GM18519 (cell line): ENCODE measurements at regions not wholly inside any gene's neighbourhood (a gene's known extent, or its start where the extent isn't known, plus 50 kb on each side); places are given as distances from the start of the nearest gene placed in this dataset.

Experiments
- ATAC-seq: cut with Tn5 transposase; IDR thresholded peaks from one replicate; pipeline ENCODE4 v1.9.1; 2021; ENCODE audit warnings: mild to moderate bottlenecking, moderate library complexity; ENCODE audit not compliant: unreplicated experiment, low FRiP score

DNA sequence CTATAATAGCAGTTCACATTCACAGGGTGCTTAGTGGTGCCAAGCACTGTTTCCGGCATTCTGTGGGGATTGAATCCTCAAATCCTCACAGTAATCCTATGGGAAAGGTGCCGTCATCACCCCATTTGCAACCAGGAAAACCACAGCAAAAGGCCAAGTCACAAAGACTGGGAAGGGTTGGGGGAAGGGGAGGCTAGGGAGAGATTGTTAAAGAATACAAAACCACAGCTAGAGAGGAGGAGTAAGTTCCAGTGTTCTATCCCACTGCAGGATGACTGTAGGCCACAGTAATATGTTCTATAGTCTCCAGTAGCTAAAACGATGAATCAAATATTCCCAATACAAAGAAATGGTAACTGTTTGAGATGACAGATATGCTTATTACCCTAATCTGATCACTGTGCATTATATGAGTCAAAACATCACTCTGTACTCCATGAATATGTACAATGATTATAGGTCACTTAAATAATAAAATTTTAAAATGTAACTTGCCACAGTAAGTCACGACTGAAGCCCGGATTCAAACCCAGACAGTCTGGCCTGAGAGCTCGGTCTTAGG lies 256.8 kb downstream of the TOMM20 start:
- ATAC-seq, result no peak

- no peak for ATAC-seq
Observed at GRCh38 chr1:234871039-234871709, 257.5 kb downstream of the TOMM20 start.

GRCh38 chr1:234870020-234870981 lies 258.3 kb downstream of the TOMM20 start:
- no peak for ATAC-seq

GRCh38 chr1:234869182-234870019 lies 259.2 kb downstream of the TOMM20 start:
- ATAC-seq, result no peak

DNA sequence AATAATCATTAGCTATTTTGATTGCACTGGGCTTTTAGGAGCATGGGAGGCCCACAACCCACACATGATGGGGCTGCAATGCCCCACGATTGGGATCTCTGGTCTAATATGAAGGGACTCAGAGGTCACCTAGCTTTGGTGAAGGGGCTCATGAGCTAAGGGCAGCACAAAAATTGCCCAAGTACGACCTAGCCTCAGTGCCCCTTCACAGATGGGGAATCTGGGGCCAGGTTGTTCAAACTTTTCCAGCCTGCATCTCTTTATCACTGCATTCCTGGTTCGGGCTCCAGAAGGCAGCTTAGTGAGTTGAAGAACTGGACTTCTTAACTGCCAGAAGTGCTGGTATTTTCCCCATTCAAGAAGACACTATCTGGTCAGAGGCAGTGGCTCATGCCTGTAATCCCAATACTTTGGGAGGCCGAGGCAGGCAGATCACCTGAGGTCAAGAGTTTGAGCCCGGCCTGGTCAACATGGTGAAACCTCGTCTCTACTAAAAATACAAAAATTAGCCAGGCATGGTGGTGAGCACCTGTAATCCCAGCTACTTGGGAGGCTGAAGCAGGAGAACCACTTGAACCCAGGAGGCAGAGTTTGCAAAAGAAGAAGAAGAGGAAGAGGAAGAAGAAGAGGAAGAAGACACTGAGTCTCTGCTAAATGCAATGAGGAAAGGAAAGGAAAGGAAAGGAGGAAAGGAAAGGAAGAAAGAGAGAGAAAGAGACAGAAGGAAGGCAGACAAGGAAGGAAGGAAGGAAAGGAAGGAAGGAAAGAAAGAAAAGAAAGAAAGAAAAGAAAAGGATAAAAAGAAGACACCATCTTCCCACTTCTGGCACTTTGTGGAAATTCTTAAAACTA lies 258.5 kb upstream of the IRF2BP2 start:
- ATAC-seq, result no peak

- ATAC-seq, result no peak
Observed at GRCh38 chr1:234866007-234866866, 256.3 kb upstream of the IRF2BP2 start.

GRCh38 chr1:234865171-234866006 lies 255.4 kb upstream of the IRF2BP2 start:
- no peak for ATAC-seq

DNA sequence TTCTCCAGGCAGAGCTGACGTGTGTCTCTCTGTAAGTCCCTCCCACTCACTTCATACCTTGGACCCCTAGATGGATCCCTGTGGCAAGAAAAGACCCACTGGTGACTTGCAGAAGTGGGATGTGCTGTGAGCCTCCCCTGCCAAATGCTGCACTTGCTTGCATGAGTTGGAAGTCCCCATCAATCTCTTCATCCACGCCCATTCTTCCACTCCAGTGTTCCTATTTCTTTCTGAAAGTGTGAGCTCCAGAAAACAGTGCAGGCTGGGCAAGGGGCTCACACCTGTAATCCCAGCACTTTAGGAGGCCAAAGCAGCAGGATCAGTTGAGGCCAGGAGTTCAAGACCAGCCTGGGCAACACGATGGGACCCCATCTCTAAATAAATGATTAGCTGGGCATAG lies 254.1 kb upstream of the IRF2BP2 start:
- no peak for ATAC-seq

DNA sequence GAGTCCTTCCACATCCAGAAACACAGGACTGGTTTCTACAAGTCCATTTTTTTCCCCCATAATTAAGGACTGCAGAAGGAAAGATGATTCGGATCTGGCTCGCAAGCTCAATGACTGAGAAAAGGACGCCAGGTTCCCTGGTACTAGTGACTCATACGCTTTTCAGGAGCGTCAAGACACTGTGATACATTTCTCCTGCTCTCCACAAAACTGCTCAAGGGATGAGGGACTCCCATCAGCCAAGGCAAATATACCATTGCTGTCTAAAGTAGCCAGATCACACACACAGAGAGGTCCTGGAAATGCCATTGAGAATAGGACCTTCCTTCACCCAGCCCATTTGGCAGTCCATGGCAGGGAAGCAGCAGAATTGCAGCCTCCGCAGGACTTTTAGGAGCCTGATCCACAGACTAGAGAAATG lies 253.6 kb upstream of the IRF2BP2 start:
- ATAC-seq, result no peak

DNA sequence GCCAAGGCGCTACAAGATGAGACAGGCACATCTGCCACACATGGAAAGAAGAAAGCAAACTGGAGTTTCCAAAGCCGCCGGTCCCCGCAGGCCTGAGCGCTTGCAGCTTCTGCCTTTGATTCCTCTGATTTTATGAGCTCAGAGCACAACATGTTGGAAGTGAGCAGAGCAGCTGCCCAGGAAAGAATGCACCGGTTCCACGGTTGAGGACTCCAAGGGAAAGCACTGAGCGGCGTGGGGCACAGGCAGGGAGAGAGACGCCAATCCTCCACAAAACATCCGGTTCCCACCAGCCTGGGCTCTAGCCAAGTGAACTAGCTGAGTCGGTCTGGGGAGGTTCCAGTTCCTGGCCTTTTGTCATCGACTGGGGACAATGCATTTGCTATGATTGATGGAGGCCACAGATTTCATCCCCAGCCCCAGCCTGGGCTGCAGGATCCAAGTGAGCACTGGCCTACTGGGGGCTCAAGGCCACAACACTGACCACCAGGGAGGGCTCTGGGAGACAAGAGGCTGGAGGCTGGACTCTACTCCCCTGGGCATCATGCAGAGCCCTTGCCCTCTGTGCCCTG lies 253.1 kb upstream of the IRF2BP2 start:
- ATAC-seq, result no peak

- no peak for ATAC-seq
Observed at GRCh38 chr1:234862360-234862943, 252.5 kb upstream of the IRF2BP2 start.

GRCh38 chr1:234861761-234862160 lies 251.8 kb upstream of the IRF2BP2 start:
- no peak for ATAC-seq

DNA sequence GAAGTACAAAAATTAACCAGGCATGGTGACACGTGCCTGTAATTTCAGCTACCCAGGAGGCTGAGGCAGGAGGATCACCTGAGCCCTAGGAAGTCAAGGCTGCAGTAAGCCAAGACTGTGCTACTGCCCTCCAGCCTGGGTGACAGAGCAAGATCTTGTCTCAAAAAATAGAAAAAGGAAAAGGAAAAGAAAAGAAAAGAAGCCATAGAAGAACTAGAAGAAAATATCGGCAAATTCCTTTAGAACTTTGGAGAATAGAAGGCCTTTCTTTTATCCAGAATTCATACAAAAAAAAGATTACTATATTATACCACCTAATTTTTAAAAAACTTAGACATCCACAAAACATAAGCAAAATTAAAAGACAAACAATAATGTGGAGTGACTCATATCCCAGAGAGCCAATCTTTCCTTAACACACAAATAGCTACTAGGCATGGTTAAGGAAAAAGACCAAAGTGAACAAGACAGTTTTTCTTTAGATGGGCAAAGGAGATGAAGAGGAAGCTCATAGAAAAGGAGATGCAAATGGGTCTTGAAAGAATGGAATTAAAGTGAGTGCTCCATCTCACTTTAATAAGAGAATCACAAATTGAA lies 251.1 kb upstream of the IRF2BP2 start:
- no peak for ATAC-seq

DNA sequence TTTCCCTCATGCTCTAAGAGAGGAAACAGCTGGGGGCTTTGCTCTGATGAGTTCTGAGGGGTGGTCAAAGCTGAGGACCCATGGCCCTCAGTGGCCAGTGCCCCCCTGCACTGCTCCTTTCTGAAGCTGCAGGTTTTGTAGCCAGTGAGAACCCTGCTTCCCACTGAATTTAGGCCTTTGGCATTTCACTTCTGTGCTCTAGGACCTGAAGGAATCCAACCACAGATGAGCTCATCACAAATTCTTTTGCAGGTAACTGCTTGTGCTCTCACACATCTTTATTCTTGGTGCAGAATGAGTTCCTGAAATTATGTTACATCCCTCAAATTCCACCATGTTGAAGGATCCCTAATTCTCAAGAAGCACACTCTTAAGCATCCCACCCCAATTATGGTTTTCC lies 248.7 kb upstream of the IRF2BP2 start:
- no peak for ATAC-seq

DNA sequence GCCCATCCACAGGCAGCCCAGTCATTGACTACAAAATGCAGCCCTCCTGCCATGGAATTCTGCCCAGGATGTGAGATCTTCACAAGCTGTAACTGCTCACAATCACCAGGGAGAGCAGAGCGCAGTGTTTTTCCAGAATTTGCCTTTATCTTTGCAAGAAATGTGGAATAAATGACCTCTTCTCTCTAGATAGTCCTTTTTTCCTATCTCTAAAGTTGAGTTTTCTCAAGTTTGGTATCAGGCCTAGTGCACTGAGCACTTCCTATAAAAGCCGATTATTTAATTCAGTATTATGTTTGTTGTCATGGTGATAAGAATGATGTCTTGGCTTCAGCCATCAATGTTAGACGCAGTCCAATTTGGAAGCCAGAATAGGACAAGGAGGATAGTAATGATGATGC lies 246.9 kb upstream of the IRF2BP2 start:
- ATAC-seq, result no peak

- no peak for ATAC-seq
Observed at GRCh38 chr1:234855851-234856250, 245.9 kb upstream of the IRF2BP2 start.

- ATAC-seq, result no peak
Observed at GRCh38 chr1:234854645-234855039, 244.7 kb upstream of the IRF2BP2 start.
